ENCODE measurements at regions not wholly inside any gene's neighbourhood (a gene's known extent, or its start where the extent isn't known, plus 50 kb on each side); places are given as distances from the start of the nearest gene placed in this dataset.

DNA sequence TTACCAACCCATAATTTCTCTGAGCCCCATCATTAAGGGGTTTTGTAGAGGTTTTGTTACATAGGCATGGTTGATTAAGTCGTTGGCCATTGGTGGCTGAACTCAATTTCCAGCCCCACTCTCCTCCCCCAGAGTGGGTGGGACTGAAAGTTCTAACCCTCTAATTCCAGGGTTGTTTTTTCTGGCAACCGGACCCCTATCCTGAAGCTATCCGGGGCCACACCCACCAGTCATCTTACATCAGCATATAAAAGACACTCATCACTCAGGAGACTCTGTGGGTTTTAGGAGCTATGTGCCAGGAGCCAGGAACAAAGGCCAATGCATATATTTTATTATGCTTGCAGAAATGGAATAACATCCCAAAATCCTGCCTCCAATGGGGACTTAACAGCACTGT is 186.0 kb downstream of the NXNL2 start:
- TF ChIP-seq, protein P1, sequence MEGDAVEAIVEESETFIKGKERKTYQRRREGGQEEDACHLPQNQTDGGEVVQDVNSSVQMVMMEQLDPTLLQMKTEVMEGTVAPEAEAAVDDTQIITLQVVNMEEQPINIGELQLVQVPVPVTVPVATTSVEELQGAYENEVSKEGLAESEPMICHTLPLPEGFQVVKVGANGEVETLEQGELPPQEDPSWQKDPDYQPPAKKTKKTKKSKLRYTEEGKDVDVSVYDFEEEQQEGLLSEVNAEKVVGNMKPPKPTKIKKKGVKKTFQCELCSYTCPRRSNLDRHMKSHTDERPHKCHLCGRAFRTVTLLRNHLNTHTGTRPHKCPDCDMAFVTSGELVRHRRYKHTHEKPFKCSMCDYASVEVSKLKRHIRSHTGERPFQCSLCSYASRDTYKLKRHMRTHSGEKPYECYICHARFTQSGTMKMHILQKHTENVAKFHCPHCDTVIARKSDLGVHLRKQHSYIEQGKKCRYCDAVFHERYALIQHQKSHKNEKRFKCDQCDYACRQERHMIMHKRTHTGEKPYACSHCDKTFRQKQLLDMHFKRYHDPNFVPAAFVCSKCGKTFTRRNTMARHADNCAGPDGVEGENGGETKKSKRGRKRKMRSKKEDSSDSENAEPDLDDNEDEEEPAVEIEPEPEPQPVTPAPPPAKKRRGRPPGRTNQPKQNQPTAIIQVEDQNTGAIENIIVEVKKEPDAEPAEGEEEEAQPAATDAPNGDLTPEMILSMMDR (IDR thresholded peaks at IDR 0.05; ENCODE audit: low read depth, low read length) = no peak
- TF ChIP-seq EZH2phosphoT487 (IDR thresholded peaks at IDR 0.05; ENCODE audit: low read depth) = no peak
